Gastroesophageal sphincter (tissue), 3 donors: ENCODE measurements at regions not wholly inside any gene's neighbourhood (a gene's known extent, or its start where the extent isn't known, plus 50 kb on each side); places are given as distances from the start of the nearest gene placed in this dataset.

Experiments used
- EP300 ChIP-seq: sonication (generic); formaldehyde crosslinking; IDR thresholded peaks from one replicate; pipeline ENCODE4 v1.6.1; 2017; ENCODE audit warnings: antibody characterized with exemption, mild to moderate bottlenecking
- POLR2A ChIP-seq, 2 donors: fragments of 450-650 bp; IDR thresholded peaks; one replicate each; pipeline ENCODE4 v1.6.1; 2017; ENCODE audit warnings: antibody characterized with exemption in 2 of 2, mild to moderate bottlenecking in 2 of 2, moderate library complexity in 1 of 2
- POLR2AphosphoS5 ChIP-seq: sonication (generic); formaldehyde crosslinking; IDR thresholded peaks from one replicate; pipeline ENCODE4 v1.6.1; 2017; ENCODE audit warnings: antibody characterized with exemption
- TF ChIP-seq, protein P1 (sequence below), 4 experiments: fragments of 200-600 bp in 2 of 4; fragments of 450-650 bp in 2 of 4; sonication (generic) in 1 of 4; IDR thresholded peaks; one replicate each; pipeline ENCODE4 v1.5.1; 2017 to 2019; ENCODE audit warnings: antibody characterized with exemption in 4 of 4, mild to moderate bottlenecking in 2 of 4, moderate library complexity in 2 of 4

DNA sequence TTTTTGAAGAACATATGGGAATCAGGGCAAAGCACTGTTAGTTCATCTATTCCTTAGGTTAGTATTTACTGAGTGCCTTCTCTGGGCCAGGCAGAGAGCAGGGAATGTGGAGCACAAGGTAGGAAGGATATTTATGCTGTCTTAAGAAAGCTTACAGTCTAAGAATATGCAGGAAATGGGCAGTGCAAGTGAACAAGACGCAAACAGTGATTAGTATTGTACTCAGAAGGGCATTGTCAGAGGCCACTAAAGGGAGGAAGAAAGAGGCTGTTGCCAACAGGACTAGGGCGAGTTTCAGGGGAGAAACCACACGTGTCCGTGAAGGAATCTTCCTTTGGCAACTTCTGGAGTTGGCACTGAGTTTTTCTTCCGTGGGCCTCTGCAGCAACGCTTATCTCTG lies 552.8 kb upstream of the COBL start:
- TF ChIP-seq, protein P1, sequence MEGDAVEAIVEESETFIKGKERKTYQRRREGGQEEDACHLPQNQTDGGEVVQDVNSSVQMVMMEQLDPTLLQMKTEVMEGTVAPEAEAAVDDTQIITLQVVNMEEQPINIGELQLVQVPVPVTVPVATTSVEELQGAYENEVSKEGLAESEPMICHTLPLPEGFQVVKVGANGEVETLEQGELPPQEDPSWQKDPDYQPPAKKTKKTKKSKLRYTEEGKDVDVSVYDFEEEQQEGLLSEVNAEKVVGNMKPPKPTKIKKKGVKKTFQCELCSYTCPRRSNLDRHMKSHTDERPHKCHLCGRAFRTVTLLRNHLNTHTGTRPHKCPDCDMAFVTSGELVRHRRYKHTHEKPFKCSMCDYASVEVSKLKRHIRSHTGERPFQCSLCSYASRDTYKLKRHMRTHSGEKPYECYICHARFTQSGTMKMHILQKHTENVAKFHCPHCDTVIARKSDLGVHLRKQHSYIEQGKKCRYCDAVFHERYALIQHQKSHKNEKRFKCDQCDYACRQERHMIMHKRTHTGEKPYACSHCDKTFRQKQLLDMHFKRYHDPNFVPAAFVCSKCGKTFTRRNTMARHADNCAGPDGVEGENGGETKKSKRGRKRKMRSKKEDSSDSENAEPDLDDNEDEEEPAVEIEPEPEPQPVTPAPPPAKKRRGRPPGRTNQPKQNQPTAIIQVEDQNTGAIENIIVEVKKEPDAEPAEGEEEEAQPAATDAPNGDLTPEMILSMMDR (IDR thresholded peaks at IDR 0.05): no peak
- TF ChIP-seq EP300 (no peak), POLR2AphosphoS5 (no peak), POLR2A (IDR thresholded peaks at IDR 0.05) (no peak)
